HFFc6 (cell line): ENCODE measurements at regions not wholly inside any gene's neighbourhood (a gene's known extent, or its start where the extent isn't known, plus 50 kb on each side); places are given as distances from the start of the nearest gene placed in this dataset.

ENCODE experiments used
- DNase-seq: peaks from one replicate; pipeline ENCODE4 v3.0.0-alpha.2; 2018
- H3K27ac Mint-ChIP-seq: 2 replicates; pipeline ENCODE4 v1.8.0; 2020; ENCODE audit warnings: mild to moderate bottlenecking, mixed read lengths
- H3K27me3 Mint-ChIP-seq: 2 replicates; pipeline ENCODE4 v1.8.0; 2021; ENCODE audit warnings: mild to moderate bottlenecking, moderate library complexity, mixed read lengths; ENCODE audit not compliant: insufficient read depth
- H3K36me3 Mint-ChIP-seq: 2 replicates; pipeline ENCODE4 v1.8.0; 2021; ENCODE audit warnings: low read depth, mixed read lengths
- H3K4me1 Mint-ChIP-seq: 2 replicates; pipeline ENCODE4 v1.8.0; 2020; ENCODE audit warnings: low read depth, mixed read lengths
- H3K4me3 Mint-ChIP-seq: 2 replicates; pipeline ENCODE4 v1.8.0; 2020; ENCODE audit warnings: mild to moderate bottlenecking, moderate library complexity, mixed read lengths
- H3K9me3 Mint-ChIP-seq: 2 replicates; pipeline ENCODE4 v1.8.0; 2020; ENCODE audit warnings: mild to moderate bottlenecking, mixed read lengths
- TF ChIP-seq, protein P1 (sequence below): fragments of 200-600 bp; sonication (generic); IDR thresholded peaks from 2 replicates; pipeline ENCODE4 v1.5.0; 2021; ENCODE audit warnings: antibody characterized with exemption, mild to moderate bottlenecking

DNA sequence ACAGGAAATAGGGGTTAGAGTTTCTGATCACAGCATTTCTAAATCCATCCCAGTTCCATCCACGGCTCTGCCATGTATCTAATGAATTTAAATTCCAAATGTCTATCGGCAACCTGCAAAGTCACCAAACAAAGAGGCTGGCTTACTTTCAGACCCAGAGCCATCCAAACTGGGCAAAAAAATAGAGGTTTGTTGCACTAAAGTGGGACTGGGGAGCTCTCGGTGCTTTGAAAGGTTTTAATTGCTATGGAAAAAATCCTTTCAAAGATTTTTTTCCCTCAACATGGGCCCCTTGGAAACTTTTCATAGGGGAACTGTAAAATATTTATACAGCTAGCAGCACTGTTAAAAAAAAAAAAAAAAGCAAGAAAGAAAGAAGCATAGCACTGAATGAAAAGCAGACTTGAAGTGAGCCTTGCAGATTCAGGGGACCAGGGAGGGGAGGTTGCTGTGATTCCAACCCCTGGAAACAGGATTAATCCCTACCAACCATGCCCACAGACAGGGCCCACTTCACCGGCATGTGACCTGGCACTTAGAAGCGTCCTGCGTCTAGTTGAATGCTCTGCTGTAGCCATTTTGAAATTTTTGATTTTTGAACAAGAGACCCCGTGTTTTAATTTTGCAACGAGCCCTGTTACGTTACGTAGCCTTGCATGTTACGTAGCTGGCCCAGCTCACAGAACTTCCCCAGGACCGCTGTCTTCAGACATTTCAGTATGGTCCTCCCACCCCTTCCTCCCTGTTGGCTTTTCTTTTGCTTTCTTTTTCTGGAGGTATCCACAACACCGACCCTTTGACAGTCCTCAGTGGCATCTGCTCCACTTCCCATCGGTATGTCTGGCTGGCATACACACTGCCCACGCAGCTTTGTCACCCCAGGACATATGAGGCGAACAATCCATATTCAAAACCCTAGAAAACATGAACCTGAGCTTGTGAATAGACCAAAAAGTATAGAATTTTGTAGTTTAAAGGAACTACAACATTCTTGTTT, 105.3 kb upstream of the NFIB start:
- Mint-ChIP-seq H3K9me3 (no peaks in the 10 kb centered on the region), H3K27ac (no peak overlapping the region), H3K4me1 (peaks cover 19% of the 10 kb centered on the region), H3K4me3 (no peak overlapping the region), H3K27me3 (peaks cover 29% of the 10 kb centered on the region), H3K36me3 (no peaks in the 10 kb centered on the region)
- no peak for DNase-seq
- TF ChIP-seq, protein P1, sequence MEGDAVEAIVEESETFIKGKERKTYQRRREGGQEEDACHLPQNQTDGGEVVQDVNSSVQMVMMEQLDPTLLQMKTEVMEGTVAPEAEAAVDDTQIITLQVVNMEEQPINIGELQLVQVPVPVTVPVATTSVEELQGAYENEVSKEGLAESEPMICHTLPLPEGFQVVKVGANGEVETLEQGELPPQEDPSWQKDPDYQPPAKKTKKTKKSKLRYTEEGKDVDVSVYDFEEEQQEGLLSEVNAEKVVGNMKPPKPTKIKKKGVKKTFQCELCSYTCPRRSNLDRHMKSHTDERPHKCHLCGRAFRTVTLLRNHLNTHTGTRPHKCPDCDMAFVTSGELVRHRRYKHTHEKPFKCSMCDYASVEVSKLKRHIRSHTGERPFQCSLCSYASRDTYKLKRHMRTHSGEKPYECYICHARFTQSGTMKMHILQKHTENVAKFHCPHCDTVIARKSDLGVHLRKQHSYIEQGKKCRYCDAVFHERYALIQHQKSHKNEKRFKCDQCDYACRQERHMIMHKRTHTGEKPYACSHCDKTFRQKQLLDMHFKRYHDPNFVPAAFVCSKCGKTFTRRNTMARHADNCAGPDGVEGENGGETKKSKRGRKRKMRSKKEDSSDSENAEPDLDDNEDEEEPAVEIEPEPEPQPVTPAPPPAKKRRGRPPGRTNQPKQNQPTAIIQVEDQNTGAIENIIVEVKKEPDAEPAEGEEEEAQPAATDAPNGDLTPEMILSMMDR: no peak

DNA sequence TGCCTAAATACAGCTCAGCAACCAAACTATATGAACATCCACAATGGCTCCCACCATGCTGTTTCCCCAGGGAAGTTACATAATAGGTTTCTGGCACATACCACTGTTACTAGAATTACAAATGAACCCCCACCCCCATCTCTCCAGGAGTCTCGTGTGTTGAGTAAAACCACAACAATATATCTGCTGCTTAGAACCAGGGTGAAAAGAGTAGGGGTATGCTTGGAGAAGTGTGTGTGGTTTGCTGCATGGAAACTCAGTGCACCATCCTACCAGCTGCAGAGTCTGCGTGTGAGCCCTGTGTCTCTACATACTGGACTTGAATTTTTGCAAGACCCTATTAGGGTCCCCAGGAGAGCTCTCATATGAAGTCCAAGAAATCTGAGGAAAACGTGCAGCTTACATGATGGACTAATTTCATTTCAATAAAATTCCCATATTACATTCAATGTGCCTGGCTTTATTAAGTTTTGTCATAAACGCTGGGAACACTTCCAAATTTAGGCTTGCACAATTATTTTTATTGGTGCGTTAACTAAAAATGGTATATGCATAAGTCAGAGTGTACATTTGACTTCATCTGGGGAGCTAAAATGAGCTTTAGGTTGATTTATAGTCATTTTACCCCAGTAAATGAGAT, 104.5 kb upstream of the NFIB start:
- Mint-ChIP-seq H3K36me3 (no peaks in the 10 kb centered on the region), H3K4me3 (no peak overlapping the region), H3K27me3 (peaks cover 32% of the 10 kb centered on the region), H3K4me1 (peaks cover 11% of the 10 kb centered on the region), H3K27ac (no peak overlapping the region), H3K9me3 (no peaks in the 10 kb centered on the region)
- DNase-seq: no peak
- TF ChIP-seq, protein P1: no peak

DNA sequence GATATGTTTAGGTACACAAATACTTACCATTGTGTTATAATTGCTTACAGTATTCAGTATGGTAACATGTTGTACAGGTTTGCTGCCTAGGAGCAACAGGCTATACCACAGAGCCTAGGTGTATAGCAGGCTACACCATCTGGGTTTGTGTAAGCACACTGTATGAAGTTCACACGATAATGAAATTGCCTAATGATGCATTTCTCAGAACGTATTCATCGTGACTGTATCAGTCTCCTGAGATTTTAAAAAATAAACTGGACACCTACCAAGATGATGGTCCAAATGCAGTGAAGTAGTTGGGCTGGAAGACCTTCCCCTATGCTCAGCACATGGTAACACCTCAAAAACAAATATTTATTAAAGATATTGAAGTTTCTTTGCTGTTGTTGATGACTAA, 103.3 kb upstream of the NFIB start:
- no peak for DNase-seq
- H3K4me3 Mint-ChIP-seq: no peak overlapping the region
- no peaks in the 10 kb centered on the region for H3K36me3 Mint-ChIP-seq
- peaks cover 40% of the 10 kb centered on the region for H3K27me3 Mint-ChIP-seq
- H3K4me1 Mint-ChIP-seq: peaks cover 8% of the 10 kb centered on the region; the same call in 1 of the 2 replicates
- TF ChIP-seq, protein P1: no peak
- no peaks in the 10 kb centered on the region for H3K9me3 Mint-ChIP-seq
- H3K27ac Mint-ChIP-seq: no peak overlapping the region

DNA sequence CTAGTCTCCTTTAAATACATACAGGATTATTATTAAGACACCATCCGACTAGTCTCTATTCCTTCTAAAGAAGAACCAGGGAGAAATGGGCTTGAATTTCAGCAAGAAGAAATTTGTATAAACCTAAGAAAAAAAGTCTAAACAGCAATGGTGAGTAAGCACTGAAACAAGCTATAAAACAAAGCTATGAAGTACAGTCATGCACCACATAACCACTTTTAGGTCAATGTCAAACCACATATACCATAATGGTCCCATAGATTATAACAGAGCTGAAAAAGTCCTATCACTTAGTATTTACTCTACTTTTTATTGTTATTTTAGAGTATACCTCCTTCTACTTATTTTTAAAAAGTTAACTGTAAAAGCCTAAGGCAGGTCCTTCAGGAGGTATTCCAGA, 102.0 kb upstream of the NFIB start:
- Mint-ChIP-seq H3K4me3 (no peak overlapping the region), H3K36me3 (no peaks in the 10 kb centered on the region), H3K27ac (no peak overlapping the region), H3K9me3 (no peaks in the 10 kb centered on the region), H3K4me1 (peaks cover 8% of the 10 kb centered on the region; the same call in 1 of the 2 replicates), H3K27me3 (peaks cover 41% of the 10 kb centered on the region)
- peak; percentile 74 for DNase-seq
- TF ChIP-seq, protein P1: no peak

DNA sequence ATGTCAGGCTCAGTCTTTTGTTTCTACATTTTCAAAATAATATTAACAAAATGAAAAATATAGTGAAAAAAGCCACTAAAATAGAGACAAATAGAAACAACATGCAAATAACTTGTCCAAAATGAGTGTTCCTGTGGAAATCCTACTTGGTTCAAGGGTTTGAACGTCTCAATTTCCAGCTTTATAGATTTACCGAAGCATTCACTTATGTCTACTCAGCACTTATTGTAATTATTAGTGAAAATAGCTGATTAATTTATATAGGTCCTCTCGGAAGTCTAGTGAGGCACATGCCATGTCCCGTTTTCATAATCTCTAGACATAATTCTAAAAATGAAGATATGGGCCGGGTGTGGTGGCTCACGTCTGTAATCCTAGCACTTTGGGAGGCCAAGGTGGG, 99.9 kb upstream of the NFIB start:
- H3K27me3 Mint-ChIP-seq: peaks cover 37% of the 10 kb centered on the region
- no peak overlapping the region for H3K27ac Mint-ChIP-seq
- no peaks in the 10 kb centered on the region for H3K36me3 Mint-ChIP-seq
- H3K4me3 Mint-ChIP-seq: no peak overlapping the region
- peaks cover 8% of the 10 kb centered on the region; the same call in 1 of the 2 replicates for H3K4me1 Mint-ChIP-seq
- no peak for DNase-seq
- no peaks in the 10 kb centered on the region for H3K9me3 Mint-ChIP-seq
- TF ChIP-seq, protein P1: no peak
